ENCODE measurements at regions not wholly inside any gene's neighbourhood (a gene's known extent, or its start where the extent isn't known, plus 50 kb on each side); places are given as distances from the start of the nearest gene placed in this dataset.
"Not testable (repeated sequence)": the region's sequence is repeated elsewhere in the genome, so short reads cannot be mapped to it uniquely, and the experiment has no call there.

GRCh38 chr1:181953596-181953995 is 107.9 kb downstream of the ZNF648 start:
- no peak for DNase-seq
- intact Hi-C loops (cut with DNase I) = no loop called here

GRCh38 chr1:181951213-181951612 is 110.3 kb downstream of the ZNF648 start:
- intact Hi-C loops (cut with DNase I) = no loop called here
- no peak for DNase-seq

GRCh38 chr1:181949500-181949899 is 112.0 kb downstream of the ZNF648 start:
- intact Hi-C loops (cut with DNase I) = no loop called here
- no peak for DNase-seq

- intact Hi-C loops (cut with DNase I) = no loop called here
- no peak for DNase-seq
Observed at GRCh38 chr1:181948372-181948771, 113.1 kb downstream of the ZNF648 start.

GRCh38 chr1:181947441-181947840 is 114.1 kb downstream of the ZNF648 start:
- no peak for DNase-seq
- intact Hi-C loops (cut with DNase I) = no loop called here

GRCh38 chr1:181936768-181937581 is 124.5 kb downstream of the ZNF648 start:
- DNase-seq = peak; percentile 44 to 89 (median 72)
- intact Hi-C loops (cut with DNase I) = loop anchor here (10.0 kb wide), 1 partner anchor 462 kb away; no protein-coding TSS in a partner anchor

GRCh38 chr1:181936269-181936668 is 125.2 kb downstream of the ZNF648 start:
- DNase-seq = no peak
- intact Hi-C loops (cut with DNase I) = loop anchor here (10.0 kb wide), 1 partner anchor 461 kb away; no protein-coding TSS in a partner anchor

- DNase-seq = no peak
- intact Hi-C loops (cut with DNase I) = loop anchor here (10.0 kb wide), 1 partner anchor 457 kb away; no protein-coding TSS in a partner anchor
Observed at GRCh38 chr1:181931873-181932272, 129.6 kb downstream of the ZNF648 start.

GRCh38 chr1:181930187-181930586 is 131.3 kb downstream of the ZNF648 start:
- no peak for DNase-seq

GRCh38 chr1:181926697-181927096 is 134.8 kb downstream of the ZNF648 start:
- DNase-seq = no peak
- intact Hi-C loops (cut with DNase I) = no loop called here

More at GRCh38 chr1:181930187-181930586, 131.3 kb downstream of the ZNF648 start:
- intact Hi-C loops (cut with DNase I) = loop anchor here (10.0 kb wide), 1 partner anchor 455 kb away; no protein-coding TSS in a partner anchor

- DNase-seq; intact Hi-C loops (cut with DNase I): not testable (repeated sequence)
Observed at GRCh38 chr1:181924034-181924433, 137.5 kb downstream of the ZNF648 start.

- intact Hi-C loops (cut with DNase I) = no loop called here
- peak in 11 of 42 donors; percentile 12 to 50 (median 26) for DNase-seq
Observed at GRCh38 chr1:181919542-181919941, 142.0 kb downstream of the ZNF648 start.

GRCh38 chr1:181918880-181919525 is 142.5 kb downstream of the ZNF648 start:
- peak; percentile 27 to 91 (median 72) for DNase-seq
- intact Hi-C loops (cut with DNase I) = no loop called here

- intact Hi-C loops (cut with DNase I) = no loop called here
- no peak for DNase-seq
Observed at GRCh38 chr1:181911715-181912114, 149.8 kb downstream of the ZNF648 start.

GRCh38 chr1:181910905-181911304 is 150.6 kb downstream of the ZNF648 start:
- peak in 1 of 42 donors; percentile 9 for DNase-seq
- intact Hi-C loops (cut with DNase I) = no loop called here

- DNase-seq = no peak
- intact Hi-C loops (cut with DNase I) = no loop called here
Observed at GRCh38 chr1:181909010-181909409, 152.5 kb downstream of the ZNF648 start.

GRCh38 chr1:181906631-181907030 is 154.9 kb downstream of the ZNF648 start:
- no peak for DNase-seq
- intact Hi-C loops (cut with DNase I) = no loop called here

- DNase-seq = no peak
- intact Hi-C loops (cut with DNase I) = no loop called here
Observed at GRCh38 chr1:181905944-181906597, 155.4 kb downstream of the ZNF648 start.

- peak in 33 of 42 donors; percentile 5 to 83 (median 46) for DNase-seq
- intact Hi-C loops (cut with DNase I) = no loop called here
Observed at GRCh38 chr1:181898773-181899172, 162.7 kb downstream of the ZNF648 start.

GRCh38 chr1:181896824-181897223 is 164.7 kb downstream of the ZNF648 start:
- no peak for DNase-seq
- intact Hi-C loops (cut with DNase I) = no loop called here
